ENCODE measurements at regions not wholly inside any gene's neighbourhood (a gene's known extent, or its start where the extent isn't known, plus 50 kb on each side); places are given as distances from the start of the nearest gene placed in this dataset.

GRCh38 chr1:239436286-239436685 is 49.9 kb downstream of the CHRM3 start:
- DNase-seq = no peak

GRCh38 chr1:239437822-239438221 is 51.5 kb downstream of the CHRM3 start:
- no peak for DNase-seq

- DNase-seq = no peak
These were observed 52.5 kb downstream of the CHRM3 start for GRCh38 chr1:239438891-239439290.

- DNase-seq = no peak
These were observed 57.0 kb downstream of the CHRM3 start for GRCh38 chr1:239443361-239443760.

GRCh38 chr1:239446611-239447010 is 60.2 kb downstream of the CHRM3 start:
- no peak for DNase-seq

- no peak for DNase-seq
These were observed 62.5 kb downstream of the CHRM3 start for GRCh38 chr1:239448911-239449310.

GRCh38 chr1:239455743-239456142 is 69.4 kb downstream of the CHRM3 start:
- no peak for DNase-seq

- no peak for DNase-seq
These were observed 70.4 kb downstream of the CHRM3 start for GRCh38 chr1:239456788-239457187.

- DNase-seq = no peak
These were observed 71.2 kb downstream of the CHRM3 start for GRCh38 chr1:239457491-239458143.

- DNase-seq = no peak
These were observed 71.8 kb downstream of the CHRM3 start for GRCh38 chr1:239458144-239458500.

- DNase-seq = no peak
These were observed 81.4 kb downstream of the CHRM3 start for GRCh38 chr1:239467730-239468129.

GRCh38 chr1:239478069-239478468 is 91.7 kb downstream of the CHRM3 start:
- no peak for DNase-seq

- DNase-seq = no peak
These were observed 97.0 kb downstream of the CHRM3 start for GRCh38 chr1:239483391-239483790.

GRCh38 chr1:239493811-239494414 is 107.5 kb downstream of the CHRM3 start:
- DNase-seq = no peak

- no peak for DNase-seq
These were observed 118.7 kb downstream of the CHRM3 start for GRCh38 chr1:239505094-239505493.

GRCh38 chr1:239507826-239508225 is 121.5 kb downstream of the CHRM3 start:
- DNase-seq = no peak

- no peak for DNase-seq
These were observed 125.5 kb downstream of the CHRM3 start for GRCh38 chr1:239511875-239512274.

- DNase-seq = no peak
These were observed 130.2 kb downstream of the CHRM3 start for GRCh38 chr1:239516579-239516978.

- DNase-seq = no peak
These were observed 140.0 kb downstream of the CHRM3 start for GRCh38 chr1:239526391-239526790.

- no peak for DNase-seq
These were observed 140.8 kb downstream of the CHRM3 start for GRCh38 chr1:239527051-239527693.

- no peak for DNase-seq
These were observed 149.9 kb downstream of the CHRM3 start for GRCh38 chr1:239536165-239536849.

GRCh38 chr1:239537795-239538194 is 151.4 kb downstream of the CHRM3 start:
- no peak for DNase-seq

GRCh38 chr1:239538239-239538988 is 152.0 kb downstream of the CHRM3 start:
- no peak for DNase-seq
